ENCODE measurements at regions not wholly inside any gene's neighbourhood (a gene's known extent, or its start where the extent isn't known, plus 50 kb on each side); places are given as distances from the start of the nearest gene placed in this dataset.

GRCh38 chr14:33866425-33867088 is 84.3 kb downstream of the EGLN3 start:
- WGBS, 2 experiments (ENCODE audit: extremely low coverage in 1 of 2, insufficient coverage in 1 of 2, insufficient read length in 1 of 2, insufficient replicate concordance in 2 of 2, low coverage in 1 of 2, low lambda C conversion rate in 2 of 2, missing lambda C conversion rate in 1 of 2) = 85% methylated on average over 1 of the region's 1 CpG; no CpG with 5 or more reads in 1 of the 2 experiments
- Histone ChIP-seq H3K56ac (replicated peaks; ENCODE audit: insufficient read length, low read depth, low read length) (no peak overlapping the region), H4K91ac (replicated peaks; ENCODE audit: insufficient read length, low read length) (no peak overlapping the region), H2BK12ac (ENCODE audit: low read depth, low read length) (no peak overlapping the region), H3K27me3 (replicated peaks in 1 of 4; ENCODE audit: control insufficient read depth in 3 of 4, extremely low read depth in 1 of 4, insufficient read depth in 3 of 4, low read length in 3 of 4) (no peaks in the 10 kb centered on the region), H2AFZ (ENCODE audit: low read length) (no peak overlapping the region), H2BK15ac (ENCODE audit: low read length) (no peak overlapping the region), H2BK20ac (ENCODE audit: low read length) (no peak overlapping the region), H3K9me3 (ENCODE audit: insufficient read depth in 2 of 2, low read depth in 1 of 2, low read length in 1 of 2) (no peaks in the 10 kb centered on the region), H3K4ac (replicated peaks; ENCODE audit: insufficient read length, low read depth, low read length) (no peak overlapping the region), H3K14ac (ENCODE audit: insufficient read length) (no peak overlapping the region), H3K4me3 (ENCODE audit: extremely low read depth in 1 of 4, insufficient read depth in 2 of 4, low read depth in 3 of 4, low read length in 4 of 4) (no peak overlapping the region), H3K23me2 (ENCODE audit: low read depth, low read length) (no peaks in the 10 kb centered on the region), H2BK5ac (ENCODE audit: low read depth, low read length) (no peak overlapping the region), H4K20me1 (replicated peaks in 1 of 2; ENCODE audit: control insufficient read depth in 1 of 2, insufficient read depth in 2 of 2, low read length in 2 of 2) (no peaks in the 10 kb centered on the region), H2BK120ac (replicated peaks; ENCODE audit: low read depth, low read length) (no peak overlapping the region), H3K36me3 (ENCODE audit: control insufficient read depth in 2 of 4, insufficient read depth in 4 of 4, low read length in 3 of 4) (no peaks in the 10 kb centered on the region), H3K18ac (ENCODE audit: extremely low read depth, low read length) (no peak overlapping the region), H3K27ac (ENCODE audit: low read depth, low read length) (no peak overlapping the region), H3K79me2 (ENCODE audit: control insufficient read depth in 1 of 2, insufficient read depth in 2 of 2, low read length in 2 of 2) (no peaks in the 10 kb centered on the region), H4K5ac (ENCODE audit: insufficient read length, low read depth, low read length) (no peak overlapping the region), H4K8ac (ENCODE audit: extremely low read depth, insufficient read depth, low read length) (no peak overlapping the region), H3K23ac (ENCODE audit: insufficient read length) (no peak overlapping the region), H2AK5ac (ENCODE audit: low read depth, low read length) (no peak overlapping the region), H3K4me1 (replicated peaks in 1 of 4; ENCODE audit: control insufficient read depth in 3 of 4, insufficient read depth in 4 of 4, low read length in 3 of 4) (no peaks in the 10 kb centered on the region), H3K9ac (replicated peaks in 1 of 4; ENCODE audit: extremely low read depth in 1 of 4, low read depth in 3 of 4, low read length in 3 of 4) (no peak overlapping the region), H3K79me1 (ENCODE audit: low read depth, low read length) (no peaks in the 10 kb centered on the region), H3K4me2 (ENCODE audit: insufficient read depth in 1 of 2, low read depth in 2 of 2, low read length in 2 of 2) (no peak overlapping the region)
- no peak for DNase-seq (ENCODE audit: low read depth in 1 of 2, low spot score in 2 of 2)
- POLR2A ChIA-PET (ENCODE audit: partially characterized antibody) = no interaction called here
- CTCF ChIA-PET (ENCODE audit: partially characterized antibody) = interaction anchor here (0.6 kb wide), 1 partner anchor 19 kb away, joined by 3 read pairs; no protein-coding TSS in a partner anchor
- FAIRE-seq = no peak

Data from H1 (cell line).